Colonic mucosa (tissue), 4 donors: ENCODE measurements at regions not wholly inside any gene's neighbourhood (a gene's known extent, or its start where the extent isn't known, plus 50 kb on each side); places are given as distances from the start of the nearest gene placed in this dataset.
"Not testable (repeated sequence)": the region's sequence is repeated elsewhere in the genome, so short reads cannot be mapped to it uniquely, and the experiment has no call there.

Experiments
- DNase-seq: peaks from one replicate; pipeline ENCODE4 v3.0.0-alpha.2; 2020
- H3K27ac ChIP-seq: fragments of 200-600 bp; one replicate; pipeline ENCODE4 v1.8.0; 2021
- H3K27me3 ChIP-seq: fragments of 200-600 bp; one replicate; pipeline ENCODE4 v1.8.0; 2021
- H3K36me3 ChIP-seq: fragments of 200-600 bp; one replicate; pipeline ENCODE4 v1.8.0; 2021
- H3K4me1 ChIP-seq: fragments of 200-600 bp; one replicate; pipeline ENCODE4 v1.8.0; 2021; ENCODE audit warnings: mild to moderate bottlenecking
- H3K4me3 ChIP-seq: fragments of 200-600 bp; one replicate; pipeline ENCODE4 v1.8.0; 2021
- H3K9ac ChIP-seq, 2 donors: one replicate each; pipeline ENCODE4 v1.7.0; 2013; ENCODE audit warnings: control low read depth in 2 of 2, low read depth in 2 of 2, low read length in 2 of 2
- H3K9me3 ChIP-seq: fragments of 200-600 bp; one replicate; pipeline ENCODE4 v1.8.0; 2021
- intact Hi-C: fragments of 100-400 bp; cut with DNase I; formaldehyde crosslinking; loops from one replicate; pipeline ENCODE4 v1.14.1; 2022
- TF ChIP-seq, protein P1 (sequence below): fragments of 200-600 bp; IDR thresholded peaks from one replicate; pipeline ENCODE4 v1.8.0; 2022; ENCODE audit warnings: antibody characterized with exemption, mild to moderate bottlenecking
- donor health status: healthy.
- donor health status: DM: no; HTN: no; CAD: no.
- donor health status: DM: no; HTN: no; CAD: no.

DNA sequence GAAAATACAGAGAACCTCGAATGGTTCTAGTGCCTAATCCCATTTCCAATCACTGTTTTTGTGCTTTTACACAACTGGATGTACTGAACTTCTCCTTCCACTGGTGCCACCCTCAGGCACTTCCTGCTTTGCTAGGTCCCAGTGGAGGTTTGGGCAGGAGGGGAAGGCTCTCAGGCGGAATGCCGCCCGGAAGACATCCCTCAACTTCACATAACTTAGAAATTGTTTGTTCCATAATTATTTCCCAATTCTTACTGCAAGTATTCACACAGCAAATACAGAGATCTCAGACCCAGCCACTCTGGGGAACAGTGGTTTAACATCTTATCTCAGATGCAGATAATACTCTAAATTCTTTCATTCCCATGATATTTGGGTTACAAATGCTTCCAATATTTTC is 195.7 kb upstream of the IPO5 start:
- Histone ChIP-seq H3K9ac (no peak overlapping the region), H3K9me3 (no peaks in the 10 kb centered on the region), H3K4me1 (no peaks in the 10 kb centered on the region), H3K36me3 (no peaks in the 10 kb centered on the region), H3K27me3 (no peaks in the 10 kb centered on the region), H3K4me3 (no peak overlapping the region), H3K27ac (no peak overlapping the region)
- TF ChIP-seq, protein P1, sequence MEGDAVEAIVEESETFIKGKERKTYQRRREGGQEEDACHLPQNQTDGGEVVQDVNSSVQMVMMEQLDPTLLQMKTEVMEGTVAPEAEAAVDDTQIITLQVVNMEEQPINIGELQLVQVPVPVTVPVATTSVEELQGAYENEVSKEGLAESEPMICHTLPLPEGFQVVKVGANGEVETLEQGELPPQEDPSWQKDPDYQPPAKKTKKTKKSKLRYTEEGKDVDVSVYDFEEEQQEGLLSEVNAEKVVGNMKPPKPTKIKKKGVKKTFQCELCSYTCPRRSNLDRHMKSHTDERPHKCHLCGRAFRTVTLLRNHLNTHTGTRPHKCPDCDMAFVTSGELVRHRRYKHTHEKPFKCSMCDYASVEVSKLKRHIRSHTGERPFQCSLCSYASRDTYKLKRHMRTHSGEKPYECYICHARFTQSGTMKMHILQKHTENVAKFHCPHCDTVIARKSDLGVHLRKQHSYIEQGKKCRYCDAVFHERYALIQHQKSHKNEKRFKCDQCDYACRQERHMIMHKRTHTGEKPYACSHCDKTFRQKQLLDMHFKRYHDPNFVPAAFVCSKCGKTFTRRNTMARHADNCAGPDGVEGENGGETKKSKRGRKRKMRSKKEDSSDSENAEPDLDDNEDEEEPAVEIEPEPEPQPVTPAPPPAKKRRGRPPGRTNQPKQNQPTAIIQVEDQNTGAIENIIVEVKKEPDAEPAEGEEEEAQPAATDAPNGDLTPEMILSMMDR = no peak
- intact Hi-C loops = no loop called here
- no peak for DNase-seq

DNA sequence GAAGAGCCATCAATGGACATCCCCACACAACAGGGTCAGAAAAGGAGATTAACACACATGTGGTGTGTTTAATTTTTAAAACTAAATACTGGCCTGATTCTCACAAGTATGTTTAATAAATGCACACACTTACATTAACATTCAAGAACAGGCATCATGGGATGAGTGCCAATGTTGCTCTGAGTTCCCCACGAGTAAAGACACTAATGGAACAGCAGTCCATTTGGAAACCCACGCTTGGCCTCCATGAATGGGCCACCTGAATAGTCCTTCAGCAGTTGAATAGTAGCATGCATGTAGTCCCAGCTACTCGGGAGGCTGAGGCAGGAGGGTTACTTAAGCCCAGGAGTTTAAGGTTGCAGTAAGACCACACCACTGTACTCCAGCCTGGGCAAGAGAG is 195.2 kb upstream of the IPO5 start:
- H3K4me3 ChIP-seq = no peak overlapping the region
- DNase-seq = no peak
- intact Hi-C loops = no loop called here
- no peak overlapping the region for H3K9ac ChIP-seq
- no peaks in the 10 kb centered on the region for H3K9me3 ChIP-seq
- no peaks in the 10 kb centered on the region for H3K27me3 ChIP-seq
- no peaks in the 10 kb centered on the region for H3K4me1 ChIP-seq
- H3K27ac ChIP-seq = no peak overlapping the region
- TF ChIP-seq, protein P1 = no peak
- no peaks in the 10 kb centered on the region for H3K36me3 ChIP-seq

DNA sequence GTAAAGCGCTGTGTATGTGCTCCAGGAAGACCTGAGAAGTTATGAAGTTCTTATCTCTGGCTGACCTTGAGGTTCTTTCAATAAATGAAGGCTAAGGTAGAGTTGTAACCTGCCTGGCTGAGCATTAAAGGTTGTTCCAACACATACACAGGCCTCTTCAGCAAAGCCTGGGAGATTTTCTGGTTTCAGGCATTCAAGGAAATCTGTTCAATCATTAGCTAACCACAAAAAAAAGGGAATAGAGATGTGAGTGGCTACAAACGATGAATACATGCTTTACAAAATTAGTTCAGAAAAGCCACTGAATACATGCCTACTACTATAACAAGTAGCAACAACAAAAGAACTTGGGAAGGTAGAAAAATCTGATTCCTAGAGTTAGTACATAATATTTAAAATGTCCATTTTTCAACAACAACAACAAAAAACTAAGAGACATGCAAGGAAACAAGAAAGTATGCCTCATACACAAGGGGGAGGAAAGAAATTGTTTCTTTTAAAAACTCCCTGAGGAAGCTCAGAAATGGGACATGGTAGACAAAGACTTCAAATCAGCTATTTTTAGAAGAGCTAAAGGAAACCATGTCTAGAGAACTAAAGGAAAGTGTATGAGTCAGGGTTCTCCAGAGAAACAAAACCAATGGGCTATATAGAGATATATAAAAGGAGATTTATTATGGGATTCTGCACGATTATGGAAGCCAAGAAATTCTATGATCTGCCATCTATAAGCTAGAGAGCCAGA is 191.5 kb upstream of the IPO5 start:
- H3K9ac ChIP-seq = no peak overlapping the region
- no peaks in the 10 kb centered on the region for H3K9me3 ChIP-seq
- H3K27me3 ChIP-seq = no peaks in the 10 kb centered on the region
- no peak overlapping the region for H3K4me3 ChIP-seq
- no peak overlapping the region for H3K27ac ChIP-seq
- TF ChIP-seq, protein P1 = no peak
- DNase-seq = no peak
- no peaks in the 10 kb centered on the region for H3K4me1 ChIP-seq
- H3K36me3 ChIP-seq = no peaks in the 10 kb centered on the region
- intact Hi-C loops = no loop called here

DNA sequence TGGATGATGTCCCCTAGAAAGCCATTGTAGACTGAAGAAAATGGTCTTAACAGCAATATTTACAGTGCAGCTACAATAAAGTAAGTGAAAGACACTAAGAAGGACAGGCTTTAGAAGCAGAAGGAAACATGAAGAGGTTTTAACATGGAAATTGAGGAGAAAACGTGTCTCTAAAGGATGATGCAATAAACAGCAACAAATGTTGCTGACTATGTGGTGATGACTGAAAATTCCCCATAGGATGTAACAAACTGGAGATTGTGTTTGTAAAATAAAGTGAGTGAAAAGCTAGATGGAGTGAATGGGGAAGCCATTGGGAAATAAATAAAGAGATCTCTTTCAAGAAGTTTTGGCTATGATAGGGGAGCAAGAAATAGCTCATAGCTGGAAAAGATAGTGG is 186.7 kb upstream of the IPO5 start:
- Histone ChIP-seq H3K4me1 (no peaks in the 10 kb centered on the region), H3K27ac (no peak overlapping the region), H3K9me3 (no peaks in the 10 kb centered on the region), H3K36me3 (no peaks in the 10 kb centered on the region), H3K27me3 (no peaks in the 10 kb centered on the region), H3K9ac (no peak overlapping the region), H3K4me3 (no peak overlapping the region)
- TF ChIP-seq, protein P1 = no peak
- intact Hi-C loops = no loop called here
- no peak for DNase-seq

DNA sequence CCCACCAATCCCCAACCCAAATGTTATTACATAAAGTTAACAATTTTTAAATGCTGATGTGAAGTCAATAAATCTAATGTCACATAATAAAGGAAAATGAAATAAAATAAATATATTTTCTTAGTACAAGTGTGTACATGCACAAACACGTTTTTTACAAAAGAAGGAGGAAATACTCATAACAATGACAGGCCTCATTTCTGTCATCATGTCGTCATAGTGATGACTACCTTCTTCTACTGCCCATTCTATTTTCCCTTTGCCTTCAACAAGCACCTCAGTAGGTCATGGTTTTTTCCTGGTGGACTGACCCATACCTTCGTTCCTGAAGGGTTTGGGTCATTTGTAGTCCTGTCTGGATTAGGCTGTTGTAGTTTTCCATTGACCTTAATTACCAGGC is 185.3 kb upstream of the IPO5 start:
- no peak for DNase-seq
- no peaks in the 10 kb centered on the region for H3K4me1 ChIP-seq
- H3K36me3 ChIP-seq = no peaks in the 10 kb centered on the region
- no peak overlapping the region for H3K4me3 ChIP-seq
- H3K9me3 ChIP-seq = no peaks in the 10 kb centered on the region
- H3K27ac ChIP-seq = no peak overlapping the region
- intact Hi-C loops = no loop called here
- H3K27me3 ChIP-seq = no peaks in the 10 kb centered on the region
- TF ChIP-seq, protein P1 = no peak
- H3K9ac ChIP-seq = no peak overlapping the region

DNA sequence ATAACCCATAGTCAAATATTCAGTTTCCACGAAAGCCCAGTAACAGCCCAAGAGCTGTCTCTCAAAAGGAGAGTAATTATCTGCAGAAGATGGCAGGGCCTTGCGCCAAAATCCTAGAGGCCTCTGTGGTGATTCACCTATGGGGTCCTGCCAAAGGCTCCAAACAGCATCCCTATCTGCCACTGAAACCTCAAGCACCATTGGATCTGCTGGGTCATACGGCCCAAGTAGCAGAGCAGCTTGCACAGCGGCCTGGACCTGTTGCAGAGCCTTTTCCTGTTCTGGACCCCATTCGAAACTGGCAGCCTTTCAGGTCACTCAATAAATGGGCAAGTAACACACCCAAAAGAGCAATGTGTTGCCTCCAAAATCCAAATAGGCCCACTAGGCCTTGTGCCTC is 183.2 kb upstream of the IPO5 start:
- H3K36me3 ChIP-seq, DNase-seq, H3K4me1 ChIP-seq, intact Hi-C loops, H3K27ac ChIP-seq, H3K27me3 ChIP-seq, H3K9me3 ChIP-seq, H3K9ac ChIP-seq, H3K4me3 ChIP-seq: not testable (repeated sequence)

DNA sequence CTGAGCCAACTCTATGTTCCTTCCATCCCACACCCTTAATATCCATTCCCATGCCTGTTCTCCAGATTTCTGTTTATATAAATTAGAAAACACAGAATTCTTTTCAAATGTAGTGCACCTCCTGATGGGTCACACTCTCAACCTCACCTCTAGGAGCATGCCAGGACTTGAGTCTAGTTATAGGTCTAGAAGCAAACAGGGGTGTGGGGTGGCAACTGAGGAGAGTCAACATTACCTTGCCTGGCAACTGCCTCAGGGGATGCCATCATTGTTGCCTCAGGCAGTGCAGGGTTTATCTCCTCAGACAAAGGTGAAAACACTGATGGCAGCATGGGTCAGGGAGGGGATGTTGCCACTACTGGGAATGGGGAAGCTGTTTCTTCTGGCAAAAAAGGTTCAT is 181.0 kb upstream of the IPO5 start:
- DNase-seq, H3K4me3 ChIP-seq, H3K9me3 ChIP-seq, H3K27me3 ChIP-seq, H3K27ac ChIP-seq, intact Hi-C loops, H3K9ac ChIP-seq, H3K36me3 ChIP-seq, H3K4me1 ChIP-seq: not testable (repeated sequence)

DNA sequence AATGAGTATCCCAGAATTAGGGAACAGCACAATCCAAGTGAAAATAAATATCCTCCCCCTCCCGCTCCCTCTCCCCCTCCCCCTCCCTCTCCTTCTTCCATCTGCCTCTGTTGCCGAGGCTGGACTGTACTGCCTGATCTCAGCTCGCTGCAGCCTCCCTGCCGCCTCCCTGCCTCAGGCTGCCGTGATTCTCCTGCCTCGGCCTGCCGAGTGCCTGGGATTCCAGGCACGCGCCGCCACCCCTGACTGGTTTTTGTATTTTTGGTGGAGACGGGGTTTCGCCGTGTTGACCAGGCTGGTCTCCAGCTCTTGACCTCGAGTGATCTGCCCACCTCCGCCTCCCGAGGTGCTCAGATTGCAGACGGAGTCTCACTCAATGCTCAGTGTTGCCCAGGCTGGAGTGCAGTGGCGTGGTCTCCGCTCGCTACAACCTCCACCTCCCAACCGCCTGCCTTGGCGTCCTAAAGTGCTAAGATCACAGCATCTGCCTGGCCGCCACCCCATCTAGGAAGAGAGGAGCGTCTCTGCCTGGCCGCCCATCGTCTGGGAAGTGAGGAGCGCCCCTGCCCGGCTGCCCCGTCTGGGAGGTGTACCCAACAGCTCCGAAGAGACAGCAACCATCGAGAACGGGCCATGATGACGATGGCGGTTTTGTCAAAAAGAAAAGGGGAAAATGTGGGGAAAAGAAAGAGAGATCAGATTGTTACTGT is 178.9 kb upstream of the IPO5 start:
- H3K36me3 ChIP-seq, DNase-seq, H3K27ac ChIP-seq, intact Hi-C loops, H3K4me3 ChIP-seq, H3K27me3 ChIP-seq, H3K9ac ChIP-seq, H3K4me1 ChIP-seq, H3K9me3 ChIP-seq: not testable (repeated sequence)
